HEK293T (cell line): ENCODE measurements at regions not wholly inside any gene's neighbourhood (a gene's known extent, or its start where the extent isn't known, plus 50 kb on each side); places are given as distances from the start of the nearest gene placed in this dataset.

Experiments used
- ELF4 ChIP-seq: fragments of 450-650 bp; IDR thresholded peaks from 2 replicates; pipeline ENCODE4 v1.6.1; 2017; ENCODE audit warnings: antibody characterized with exemption
- FOXA1 ChIP-seq: fragments of 450-650 bp; IDR thresholded peaks from 2 replicates; pipeline ENCODE4 v1.6.1; 2016; ENCODE audit warnings: mild to moderate bottlenecking
- FOXK2 ChIP-seq: fragments of 450-650 bp; IDR thresholded peaks from 2 replicates; pipeline ENCODE4 v1.6.1; 2016; ENCODE audit warnings: mild to moderate bottlenecking
- NFRKB ChIP-seq: fragments of 450-650 bp; IDR thresholded peaks from 2 replicates; pipeline ENCODE4 v1.6.1; 2016; ENCODE audit warnings: mild to moderate bottlenecking, moderate library complexity
- SUZ12 ChIP-seq: fragments of 450-650 bp; IDR thresholded peaks from 2 replicates; pipeline ENCODE4 v1.6.1; 2016; ENCODE audit warnings: mild to moderate bottlenecking
- TARDBP ChIP-seq: fragments of 450-650 bp; IDR thresholded peaks from 2 replicates; pipeline ENCODE4 v1.6.1; 2016

GRCh38 chr4:24063731-24064130 lies 173.9 kb upstream of the PPARGC1A start:
- no peak for TF ChIP-seq TARDBP
- TF ChIP-seq SUZ12, result no peak
- no peak for TF ChIP-seq FOXA1
- TF ChIP-seq NFRKB, result no peak
- TF ChIP-seq FOXK2, result no peak
- TF ChIP-seq ELF4, result no peak
